ENCODE measurements at regions not wholly inside any gene's neighbourhood (a gene's known extent, or its start where the extent isn't known, plus 50 kb on each side); places are given as distances from the start of the nearest gene placed in this dataset.

DNA sequence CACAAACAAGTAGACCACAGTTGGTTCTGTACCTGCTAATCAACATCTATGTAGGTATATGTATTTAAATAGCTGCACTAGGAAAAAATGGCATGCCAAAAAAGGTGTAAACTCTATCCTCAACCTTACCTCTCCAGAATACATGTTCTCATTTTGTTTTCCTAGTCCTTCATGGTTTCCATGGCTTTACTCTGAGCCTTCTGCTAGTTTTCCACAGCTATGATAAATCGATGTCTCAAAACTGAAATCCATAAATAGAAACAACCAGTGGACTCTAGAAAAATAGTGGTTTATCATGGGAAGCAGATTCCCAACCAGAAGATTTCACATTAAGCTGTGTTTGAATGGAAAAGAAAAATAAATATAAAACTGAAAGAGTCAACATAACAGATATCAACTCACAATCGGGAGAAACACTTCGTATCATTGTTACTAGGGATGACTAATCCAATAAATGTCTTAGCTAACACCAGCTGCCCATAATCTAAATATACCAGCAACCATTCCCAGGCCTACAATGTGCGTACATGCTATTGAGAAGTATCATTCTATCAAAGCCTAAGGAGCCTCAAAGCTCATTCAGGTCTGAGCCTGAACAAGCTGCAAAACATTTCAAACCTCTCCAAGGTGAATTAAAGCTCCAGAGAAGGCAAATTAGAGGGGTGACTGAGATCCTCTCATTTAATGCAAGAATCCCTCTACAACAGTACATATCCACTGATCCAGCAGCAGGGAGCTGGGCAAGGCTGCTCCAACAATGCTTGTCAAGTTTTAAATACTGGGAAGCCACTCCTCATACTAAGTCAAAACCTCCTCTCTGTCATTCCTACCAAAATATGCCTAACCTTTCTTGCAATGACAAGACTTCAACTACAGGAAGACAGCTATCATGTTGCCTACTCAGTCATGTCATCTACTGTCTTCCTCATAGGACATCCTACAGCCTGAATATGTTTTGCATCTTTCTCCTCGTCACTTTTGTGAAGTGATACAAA lies 90.2 kb downstream of the KCTD12 start:
- no peak for DNase-seq (ENCODE audit: low spot score)

DNA sequence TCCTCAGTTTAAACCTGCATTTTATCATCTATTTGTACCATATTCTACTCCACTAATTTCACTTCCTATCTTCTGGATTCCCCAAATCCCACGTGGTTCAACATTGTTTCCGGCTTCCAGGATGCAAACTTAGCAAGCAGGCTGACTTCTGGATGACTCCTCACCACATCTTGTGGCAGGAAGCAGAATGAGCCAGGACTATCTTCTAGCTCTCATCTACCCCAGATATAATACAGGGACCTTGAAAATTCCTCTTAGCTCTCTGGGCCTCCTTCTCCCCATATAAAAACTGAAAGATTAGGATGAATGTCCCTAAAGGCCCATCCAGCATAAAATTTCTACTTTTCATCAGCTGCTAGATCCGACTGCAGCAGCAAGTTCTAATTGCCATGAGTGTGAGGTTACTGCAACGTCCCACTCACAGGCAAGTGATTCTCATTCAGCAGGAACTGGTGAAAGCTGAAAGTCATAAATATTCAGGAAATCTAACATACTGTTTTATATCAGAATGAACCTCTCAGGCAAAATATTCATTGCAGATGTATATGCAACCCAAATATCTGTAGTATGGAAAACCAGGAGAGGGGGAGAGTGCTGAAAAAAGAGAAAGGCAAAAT lies 93.4 kb downstream of the KCTD12 start:
- peak; percentile 57 for DNase-seq (ENCODE audit: low spot score)

DNA sequence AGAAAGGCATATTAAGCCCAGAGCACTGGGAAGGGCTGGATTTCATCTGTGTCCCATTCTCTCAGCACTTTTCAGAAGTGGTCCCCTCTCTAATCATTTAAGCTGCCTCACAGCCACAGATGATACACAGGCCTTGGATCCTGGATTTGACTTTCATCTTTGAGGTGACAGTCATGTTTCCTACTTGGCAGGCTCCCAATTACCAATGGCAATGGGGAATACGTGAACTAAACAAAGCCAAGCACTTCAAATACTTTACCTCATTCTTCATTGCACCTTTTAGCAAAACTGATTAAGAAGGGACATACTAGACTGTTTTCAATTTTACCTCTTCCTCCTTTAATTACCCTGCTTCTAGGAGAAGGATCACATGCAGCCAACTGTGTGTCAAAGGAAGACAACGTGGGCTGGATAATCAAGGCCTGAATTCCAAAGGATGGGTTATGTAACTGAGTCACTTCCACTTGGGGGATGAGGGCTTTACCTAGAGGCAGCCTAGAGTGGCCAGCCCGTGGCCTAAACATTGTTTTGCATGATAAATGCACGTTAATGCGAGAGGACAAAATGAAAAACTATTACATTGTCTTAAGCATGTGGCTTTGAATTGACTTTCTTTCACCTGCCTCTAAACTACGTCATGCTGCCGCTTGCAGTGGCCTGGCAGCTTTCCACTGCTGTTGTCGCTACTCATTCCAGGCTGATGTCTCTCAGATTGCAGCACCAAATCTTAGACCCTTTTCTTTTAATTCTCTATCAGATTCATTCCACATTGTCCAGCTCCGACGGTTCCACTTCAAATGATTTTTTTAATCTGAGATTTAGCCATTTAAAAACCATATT lies 95.0 kb downstream of the KCTD12 start:
- no peak for DNase-seq (ENCODE audit: low spot score)

GRCh38 chr13:76790526-76790925 lies 95.7 kb downstream of the KCTD12 start:
- no peak for DNase-seq (ENCODE audit: low spot score)

- no peak for DNase-seq (ENCODE audit: low spot score)
Measured at GRCh38 chr13:76783798-76784197, 102.4 kb downstream of the KCTD12 start.

GRCh38 chr13:76778853-76779252 lies 107.4 kb downstream of the KCTD12 start:
- DNase-seq (ENCODE audit: low spot score), result no peak

- no peak for DNase-seq (ENCODE audit: low spot score)
Measured at GRCh38 chr13:76777096-76777495, 109.1 kb downstream of the KCTD12 start.

- DNase-seq (ENCODE audit: low spot score), result no peak
Measured at GRCh38 chr13:76775088-76775740, 111.0 kb downstream of the KCTD12 start.

GRCh38 chr13:76773448-76774094 lies 112.6 kb downstream of the KCTD12 start:
- DNase-seq (ENCODE audit: low spot score), result no peak

- DNase-seq (ENCODE audit: low spot score), result no peak
Measured at GRCh38 chr13:76772241-76772640, 114.0 kb downstream of the KCTD12 start.

GRCh38 chr13:76769271-76769791 lies 116.9 kb downstream of the KCTD12 start:
- no peak for DNase-seq (ENCODE audit: low spot score)

DNA sequence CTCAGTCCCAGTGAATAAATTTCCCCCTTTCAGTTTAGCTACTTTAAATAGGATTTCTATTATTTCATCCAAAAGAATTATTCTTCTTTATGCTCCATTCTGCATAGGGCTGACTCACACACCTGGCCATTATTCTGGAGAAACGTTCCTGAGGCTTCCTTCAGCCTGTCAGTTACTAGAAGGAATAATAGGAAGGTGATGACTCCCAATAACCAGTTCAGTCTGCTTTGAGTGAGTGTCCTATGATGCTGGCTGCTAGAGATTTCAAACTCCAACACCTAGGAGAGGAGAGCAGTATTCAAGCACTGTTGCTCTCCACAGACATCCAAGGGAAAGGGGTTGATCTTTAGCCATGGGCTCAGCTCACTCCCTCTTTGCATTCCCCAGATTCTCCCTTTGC lies 117.8 kb downstream of the KCTD12 start:
- DNase-seq (ENCODE audit: low spot score), result no peak

- no peak for DNase-seq (ENCODE audit: low spot score)
Measured at GRCh38 chr13:76764916-76765315, 121.3 kb downstream of the KCTD12 start.

GRCh38 chr13:76764429-76764828 lies 121.8 kb downstream of the KCTD12 start:
- no peak for DNase-seq (ENCODE audit: low spot score)

DNA sequence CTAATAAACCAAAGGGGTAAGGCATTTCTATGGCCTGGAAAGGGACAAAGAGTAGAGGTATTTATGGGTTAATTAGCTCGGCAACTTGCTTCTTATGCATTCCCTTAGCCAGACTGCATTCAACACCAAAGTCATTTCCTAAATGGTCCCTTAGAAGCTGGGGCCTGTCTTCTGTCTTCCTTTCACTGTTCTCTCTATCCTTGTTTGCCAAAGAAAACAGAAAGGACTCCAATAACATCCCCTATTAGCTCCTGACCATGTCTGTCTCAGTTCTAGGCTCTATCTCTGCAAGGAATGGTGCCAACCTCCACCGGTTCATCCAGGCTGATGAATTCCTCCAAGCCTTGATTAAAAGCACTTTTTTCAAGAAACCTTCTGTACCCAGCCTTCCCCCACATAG lies 123.5 kb downstream of the KCTD12 start:
- DNase-seq (ENCODE audit: low spot score), result no peak

GRCh38 chr13:76759877-76760276 lies 126.3 kb downstream of the KCTD12 start:
- DNase-seq (ENCODE audit: low spot score), result peak; percentile 4

- no peak for DNase-seq (ENCODE audit: low spot score)
Measured at GRCh38 chr13:76758738-76759137, 127.5 kb downstream of the KCTD12 start.

GRCh38 chr13:76758257-76758656 lies 127.9 kb downstream of the KCTD12 start:
- no peak for DNase-seq (ENCODE audit: low spot score)

GRCh38 chr13:76756451-76756850 lies 129.8 kb downstream of the KCTD12 start:
- no peak for DNase-seq (ENCODE audit: low spot score)

DNA sequence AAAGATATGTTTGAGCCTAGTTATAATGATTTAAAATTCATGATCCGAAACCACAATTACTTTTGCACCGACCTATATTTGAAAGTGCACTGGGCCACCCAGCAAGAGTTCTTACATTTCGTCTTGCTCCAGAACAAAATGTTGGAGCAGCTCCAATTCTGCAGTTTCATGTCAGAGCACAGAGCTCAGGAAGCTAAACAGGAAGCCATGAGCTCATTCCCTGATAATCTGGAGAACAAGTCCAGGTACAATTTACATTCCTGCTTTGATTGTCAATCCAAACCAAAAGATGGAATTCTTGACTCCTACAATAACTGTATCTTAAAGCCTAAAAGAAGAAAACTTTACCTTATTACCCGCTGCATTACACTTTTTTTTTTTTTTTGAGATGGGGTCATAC lies 131.8 kb downstream of the KCTD12 start:
- DNase-seq (ENCODE audit: low spot score), result peak; percentile 5

GRCh38 chr13:76751278-76751677 lies 134.9 kb downstream of the KCTD12 start:
- no peak for DNase-seq (ENCODE audit: low spot score)
